PFSK-1 (cell line): ENCODE measurements at regions not wholly inside any gene's neighbourhood (a gene's known extent, or its start where the extent isn't known, plus 50 kb on each side); places are given as distances from the start of the nearest gene placed in this dataset.

Experiments
- POLR2AphosphoS5 ChIP-seq: IDR thresholded peaks from 2 replicates; pipeline ENCODE4 v1.6.1; 2012; ENCODE audit warnings: low read depth, mild to moderate bottlenecking, control low read depth, low read length, moderate library complexity
- SIN3A ChIP-seq: IDR thresholded peaks from 2 replicates; pipeline ENCODE4 v1.6.1; 2012; ENCODE audit warnings: mild to moderate bottlenecking, low read length, moderate library complexity, borderline replicate concordance; ENCODE audit not compliant: insufficient read depth
- TAF1 ChIP-seq: IDR thresholded peaks from 2 replicates; pipeline ENCODE4 v1.6.1; 2012; ENCODE audit warnings: low read length, control low read depth, borderline replicate concordance; ENCODE audit not compliant: insufficient read depth
- TF ChIP-seq, protein P1 (sequence below), 2 experiments: IDR thresholded peaks; 2 replicates each; pipeline versions ENCODE4 v1.6.1 to v1.8.0; 2011 to 2012; ENCODE audit warnings: low read depth in 2 of 2, low read length in 2 of 2, control low read depth in 1 of 2, inconsistent platforms in 1 of 2, mild to moderate bottlenecking in 1 of 2, moderate library complexity in 1 of 2; ENCODE audit not compliant: insufficient read depth in 1 of 2

DNA sequence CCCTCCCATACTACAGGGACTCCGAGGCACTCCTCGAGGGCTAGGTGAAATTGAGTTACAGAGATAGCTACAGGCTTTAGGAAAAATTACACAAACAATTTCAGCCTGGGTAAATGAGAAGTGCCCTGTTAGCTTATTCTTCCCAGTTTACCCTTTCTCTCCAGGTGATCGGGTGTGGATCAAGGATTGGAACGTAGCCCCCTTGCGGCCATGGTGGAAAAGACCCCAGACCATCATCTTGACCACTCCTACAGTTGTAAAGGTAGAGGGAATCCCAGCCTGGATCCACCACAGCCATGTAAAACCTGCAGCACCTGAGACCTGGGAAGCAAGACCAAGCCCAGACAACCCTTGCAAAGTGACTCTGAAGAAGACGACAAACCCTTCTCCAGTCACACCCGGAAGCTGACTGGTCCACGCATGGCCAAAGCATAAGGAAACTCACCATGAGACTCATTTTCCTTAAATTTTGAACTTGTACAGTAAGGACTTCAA lies 600.6 kb downstream of the UQCRFS1 start:
- TF ChIP-seq, protein P1, sequence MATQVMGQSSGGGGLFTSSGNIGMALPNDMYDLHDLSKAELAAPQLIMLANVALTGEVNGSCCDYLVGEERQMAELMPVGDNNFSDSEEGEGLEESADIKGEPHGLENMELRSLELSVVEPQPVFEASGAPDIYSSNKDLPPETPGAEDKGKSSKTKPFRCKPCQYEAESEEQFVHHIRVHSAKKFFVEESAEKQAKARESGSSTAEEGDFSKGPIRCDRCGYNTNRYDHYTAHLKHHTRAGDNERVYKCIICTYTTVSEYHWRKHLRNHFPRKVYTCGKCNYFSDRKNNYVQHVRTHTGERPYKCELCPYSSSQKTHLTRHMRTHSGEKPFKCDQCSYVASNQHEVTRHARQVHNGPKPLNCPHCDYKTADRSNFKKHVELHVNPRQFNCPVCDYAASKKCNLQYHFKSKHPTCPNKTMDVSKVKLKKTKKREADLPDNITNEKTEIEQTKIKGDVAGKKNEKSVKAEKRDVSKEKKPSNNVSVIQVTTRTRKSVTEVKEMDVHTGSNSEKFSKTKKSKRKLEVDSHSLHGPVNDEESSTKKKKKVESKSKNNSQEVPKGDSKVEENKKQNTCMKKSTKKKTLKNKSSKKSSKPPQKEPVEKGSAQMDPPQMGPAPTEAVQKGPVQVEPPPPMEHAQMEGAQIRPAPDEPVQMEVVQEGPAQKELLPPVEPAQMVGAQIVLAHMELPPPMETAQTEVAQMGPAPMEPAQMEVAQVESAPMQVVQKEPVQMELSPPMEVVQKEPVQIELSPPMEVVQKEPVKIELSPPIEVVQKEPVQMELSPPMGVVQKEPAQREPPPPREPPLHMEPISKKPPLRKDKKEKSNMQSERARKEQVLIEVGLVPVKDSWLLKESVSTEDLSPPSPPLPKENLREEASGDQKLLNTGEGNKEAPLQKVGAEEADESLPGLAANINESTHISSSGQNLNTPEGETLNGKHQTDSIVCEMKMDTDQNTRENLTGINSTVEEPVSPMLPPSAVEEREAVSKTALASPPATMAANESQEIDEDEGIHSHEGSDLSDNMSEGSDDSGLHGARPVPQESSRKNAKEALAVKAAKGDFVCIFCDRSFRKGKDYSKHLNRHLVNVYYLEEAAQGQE (IDR thresholded peaks at IDR 0.05; ENCODE audit: insufficient read depth in 1 of 2, low read depth in 2 of 2, low read length in 2 of 2): no peak
- TF ChIP-seq TAF1 (no peak), POLR2AphosphoS5 (no peak), SIN3A (no peak)
